ENCODE measurements at regions not wholly inside any gene's neighbourhood (a gene's known extent, or its start where the extent isn't known, plus 50 kb on each side); places are given as distances from the start of the nearest gene placed in this dataset.

DNA sequence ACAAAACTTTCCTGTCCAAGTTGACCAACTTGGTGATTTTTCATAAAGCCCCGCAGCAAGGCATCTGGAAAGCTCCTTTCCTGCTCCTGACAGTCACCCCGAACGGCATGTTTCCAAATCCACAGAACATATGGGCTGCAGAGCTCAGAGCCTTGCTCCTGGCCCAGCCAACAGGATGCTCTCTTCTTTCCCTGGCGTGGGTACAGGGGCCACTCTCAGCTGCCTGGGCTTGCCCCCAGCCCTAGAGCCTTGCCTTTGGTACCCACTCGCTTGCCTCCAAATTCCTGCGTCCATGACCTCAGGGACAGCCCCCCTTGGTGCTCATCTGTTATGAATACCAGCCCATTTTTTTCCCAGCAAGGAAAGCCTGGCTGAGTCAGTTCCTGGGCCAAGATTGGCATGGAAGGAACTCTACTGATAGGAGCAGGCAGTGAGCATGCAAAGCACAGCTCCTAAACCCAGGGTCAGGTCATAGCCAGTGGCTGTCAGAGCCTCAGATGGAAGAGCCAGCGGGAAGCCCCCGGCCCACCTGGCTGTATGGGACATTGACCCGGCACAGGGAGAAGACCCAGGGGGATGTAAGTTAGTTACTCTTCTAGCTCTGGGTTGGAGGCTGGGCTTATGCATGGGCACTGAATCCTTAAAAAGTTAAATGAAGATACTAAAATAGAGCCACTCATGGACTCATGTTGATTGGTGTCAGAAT is 105.3 kb upstream of the RTL1 start:
- dilution Hi-C loops (cut with MboI; ENCODE audit: extremely low pct_ligation_motif_present, low sequenced_read_pairs) (no loop called here), intact Hi-C loops (cut with micrococcal nuclease) (no loop called here)
- H3K9me1 ChIP-seq (replicated peaks; ENCODE audit: control insufficient read depth, extremely low read depth, insufficient read depth, low read length), result no peaks in the 10 kb centered on the region
- BruUV-seq (replicated peaks), result no TSS peak
- no peak for FAIRE-seq
- H3K27me3 ChIP-seq (ENCODE audit: control insufficient read depth in 2 of 2, insufficient read depth in 2 of 2, low read length in 2 of 2), result no peaks in the 10 kb centered on the region
- DNase-seq (ENCODE audit: low read depth, low spot score), result no peak
- ChIA-PET CTCF (no interaction called here), POLR2A (no interaction called here)
- no peak overlapping the region for H3K27ac ChIP-seq (ENCODE audit: insufficient read depth, low read depth, low read length)
- H4K20me1 ChIP-seq (replicated peaks; ENCODE audit: control insufficient read depth, extremely low read depth, insufficient read depth, low read length), result no peaks in the 10 kb centered on the region
- no peaks in the 10 kb centered on the region for H3K79me2 ChIP-seq (ENCODE audit: control insufficient read depth, insufficient read depth, low read length)
- no peak overlapping the region for H3K4me3 ChIP-seq (replicated peaks in 1 of 3; ENCODE audit: insufficient read depth in 1 of 3, low read depth in 1 of 3, low read length in 3 of 3)
- H2AFZ ChIP-seq (ENCODE audit: low read depth, low read length), result no peak overlapping the region
- no peak overlapping the region for H3K4me2 ChIP-seq (ENCODE audit: insufficient read depth, low read length)
- H3K4me1 ChIP-seq (ENCODE audit: control insufficient read depth, extremely low read depth, insufficient read depth, low read length), result no peaks in the 10 kb centered on the region
- H3K9me3 ChIP-seq (replicated peaks; ENCODE audit: control insufficient read depth, insufficient read depth, low read length), result no peaks in the 10 kb centered on the region
- no peak for TF ChIP-seq MYC (IDR thresholded peaks at IDR 0.05; ENCODE audit: low read depth, low read length)
- TF ChIP-seq, protein P1, sequence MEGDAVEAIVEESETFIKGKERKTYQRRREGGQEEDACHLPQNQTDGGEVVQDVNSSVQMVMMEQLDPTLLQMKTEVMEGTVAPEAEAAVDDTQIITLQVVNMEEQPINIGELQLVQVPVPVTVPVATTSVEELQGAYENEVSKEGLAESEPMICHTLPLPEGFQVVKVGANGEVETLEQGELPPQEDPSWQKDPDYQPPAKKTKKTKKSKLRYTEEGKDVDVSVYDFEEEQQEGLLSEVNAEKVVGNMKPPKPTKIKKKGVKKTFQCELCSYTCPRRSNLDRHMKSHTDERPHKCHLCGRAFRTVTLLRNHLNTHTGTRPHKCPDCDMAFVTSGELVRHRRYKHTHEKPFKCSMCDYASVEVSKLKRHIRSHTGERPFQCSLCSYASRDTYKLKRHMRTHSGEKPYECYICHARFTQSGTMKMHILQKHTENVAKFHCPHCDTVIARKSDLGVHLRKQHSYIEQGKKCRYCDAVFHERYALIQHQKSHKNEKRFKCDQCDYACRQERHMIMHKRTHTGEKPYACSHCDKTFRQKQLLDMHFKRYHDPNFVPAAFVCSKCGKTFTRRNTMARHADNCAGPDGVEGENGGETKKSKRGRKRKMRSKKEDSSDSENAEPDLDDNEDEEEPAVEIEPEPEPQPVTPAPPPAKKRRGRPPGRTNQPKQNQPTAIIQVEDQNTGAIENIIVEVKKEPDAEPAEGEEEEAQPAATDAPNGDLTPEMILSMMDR (IDR thresholded peaks at IDR 0.05; ENCODE audit: extremely low read depth in 1 of 2, insufficient read depth in 1 of 2, low read depth in 1 of 2, low read length in 2 of 2), result no peak
- H3K36me3 ChIP-seq (ENCODE audit: control insufficient read depth in 2 of 2, extremely low read depth in 1 of 2, insufficient read depth in 2 of 2, low read length in 2 of 2), result peaks cover 2 to 8% of the 10 kb centered on the region in 2 experiments
- H3K9ac ChIP-seq (replicated peaks; ENCODE audit: extremely low read depth, insufficient read depth, low read length), result no peak overlapping the region

DNA sequence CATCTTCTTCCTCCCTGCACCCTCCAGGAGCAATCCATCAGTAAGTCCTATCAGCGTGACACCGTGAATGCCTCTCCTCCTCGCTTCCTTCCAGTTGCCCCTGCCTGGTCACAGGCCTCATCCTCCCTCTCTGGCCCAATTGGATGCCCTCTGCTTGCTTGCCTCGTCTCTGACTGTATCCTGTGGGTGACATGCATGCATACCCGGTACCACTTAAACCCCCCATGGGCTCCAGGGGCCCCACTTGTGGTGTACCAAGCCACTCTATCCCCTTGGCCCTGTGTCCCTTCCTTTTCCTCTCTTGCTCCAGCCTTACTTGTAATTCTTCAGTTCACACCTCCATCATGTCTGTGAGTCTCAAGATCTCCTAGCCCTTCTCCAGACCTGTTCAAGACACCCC is 106.0 kb upstream of the RTL1 start:
- H2AFZ ChIP-seq (ENCODE audit: low read depth, low read length), result no peak overlapping the region
- H3K27ac ChIP-seq (ENCODE audit: insufficient read depth, low read depth, low read length), result no peak overlapping the region
- no peaks in the 10 kb centered on the region for H3K9me3 ChIP-seq (replicated peaks; ENCODE audit: control insufficient read depth, insufficient read depth, low read length)
- no peaks in the 10 kb centered on the region for H3K4me1 ChIP-seq (ENCODE audit: control insufficient read depth, extremely low read depth, insufficient read depth, low read length)
- CTCF ChIA-PET, result no interaction called here
- BruUV-seq (replicated peaks), result no TSS peak
- no peaks in the 10 kb centered on the region for H3K79me2 ChIP-seq (ENCODE audit: control insufficient read depth, insufficient read depth, low read length)
- TF ChIP-seq POLR2AphosphoS5 (IDR thresholded peaks at IDR 0.05; ENCODE audit: insufficient read depth, low read depth, low read length) (no peak), POLR2A (IDR thresholded peaks at IDR 0.05; ENCODE audit: low read depth, low read length) (no peak), MYC (IDR thresholded peaks at IDR 0.05; ENCODE audit: low read depth, low read length) (no peak), JUN (IDR thresholded peaks at IDR 0.05; ENCODE audit: borderline replicate concordance, insufficient read depth, insufficient read length, low read depth) (no peak), EZH2 (IDR thresholded peaks at IDR 0.05; ENCODE audit: borderline replicate concordance, low read depth, low read length, severe bottlenecking) (no peak), FOS (IDR thresholded peaks at IDR 0.05; ENCODE audit: borderline replicate concordance, insufficient read depth, low read length) (no peak)
- TF ChIP-seq, protein P1 (IDR thresholded peaks at IDR 0.05; ENCODE audit: extremely low read depth in 1 of 2, insufficient read depth in 1 of 2, low read depth in 1 of 2, low read length in 2 of 2), result no peak
- TF ChIP-seq, protein P2, sequence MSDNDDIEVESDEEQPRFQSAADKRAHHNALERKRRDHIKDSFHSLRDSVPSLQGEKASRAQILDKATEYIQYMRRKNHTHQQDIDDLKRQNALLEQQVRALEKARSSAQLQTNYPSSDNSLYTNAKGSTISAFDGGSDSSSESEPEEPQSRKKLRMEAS (IDR thresholded peaks at IDR 0.05; ENCODE audit: insufficient read depth, insufficient read length), result no peak
- no peaks in the 10 kb centered on the region for H3K27me3 ChIP-seq (ENCODE audit: control insufficient read depth in 2 of 2, insufficient read depth in 2 of 2, low read length in 2 of 2)
- POLR2A ChIA-PET, result no interaction called here
- H3K4me2 ChIP-seq (ENCODE audit: insufficient read depth, low read length), result no peak overlapping the region
- no peak overlapping the region for H3K4me3 ChIP-seq (replicated peaks in 1 of 3; ENCODE audit: insufficient read depth in 1 of 3, low read depth in 1 of 3, low read length in 3 of 3)
- intact Hi-C loops (cut with micrococcal nuclease), result no loop called here
- DNase-seq (ENCODE audit: low read depth, low spot score) (no peak), FAIRE-seq (no peak)
- H4K20me1 ChIP-seq (replicated peaks; ENCODE audit: control insufficient read depth, extremely low read depth, insufficient read depth, low read length), result no peaks in the 10 kb centered on the region
- H3K9me1 ChIP-seq (replicated peaks; ENCODE audit: control insufficient read depth, extremely low read depth, insufficient read depth, low read length), result no peaks in the 10 kb centered on the region
- peaks cover 2 to 8% of the 10 kb centered on the region in 2 experiments for H3K36me3 ChIP-seq (ENCODE audit: control insufficient read depth in 2 of 2, extremely low read depth in 1 of 2, insufficient read depth in 2 of 2, low read length in 2 of 2)
- H3K9ac ChIP-seq (replicated peaks; ENCODE audit: extremely low read depth, insufficient read depth, low read length), result no peak overlapping the region
- dilution Hi-C loops (cut with MboI; ENCODE audit: extremely low pct_ligation_motif_present, low sequenced_read_pairs), result no loop called here

All from endothelial cell of umbilical vein (primary cell).